HG02678 (cell line): ENCODE measurements at regions not wholly inside any gene's neighbourhood (a gene's known extent, or its start where the extent isn't known, plus 50 kb on each side); places are given as distances from the start of the nearest gene placed in this dataset.

ENCODE experiments used
- ATAC-seq: cut with Tn5 transposase; IDR thresholded peaks from one replicate; pipeline ENCODE4 v1.9.1; 2021; ENCODE audit warnings: mild to moderate bottlenecking, moderate library complexity; ENCODE audit not compliant: unreplicated experiment

DNA sequence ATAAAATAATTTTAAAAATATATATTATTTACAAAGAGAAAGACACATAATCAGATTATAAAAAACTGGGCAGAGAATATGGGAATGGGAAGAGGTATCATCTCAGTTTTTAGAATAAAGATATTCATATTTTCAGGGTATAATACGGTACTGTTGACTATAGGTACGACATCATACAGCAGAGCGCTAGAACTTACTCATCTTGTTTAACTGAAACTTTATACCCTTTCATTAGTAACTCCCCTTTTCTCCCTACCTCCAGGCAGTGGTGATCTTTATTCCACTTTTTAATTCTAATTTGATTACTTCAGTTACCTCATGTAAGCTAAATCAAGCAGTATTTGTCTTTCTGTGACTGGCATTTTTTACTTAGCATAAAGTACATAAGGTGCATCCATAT is 742.1 kb downstream of the MTRR start:
- ATAC-seq, result no peak

DNA sequence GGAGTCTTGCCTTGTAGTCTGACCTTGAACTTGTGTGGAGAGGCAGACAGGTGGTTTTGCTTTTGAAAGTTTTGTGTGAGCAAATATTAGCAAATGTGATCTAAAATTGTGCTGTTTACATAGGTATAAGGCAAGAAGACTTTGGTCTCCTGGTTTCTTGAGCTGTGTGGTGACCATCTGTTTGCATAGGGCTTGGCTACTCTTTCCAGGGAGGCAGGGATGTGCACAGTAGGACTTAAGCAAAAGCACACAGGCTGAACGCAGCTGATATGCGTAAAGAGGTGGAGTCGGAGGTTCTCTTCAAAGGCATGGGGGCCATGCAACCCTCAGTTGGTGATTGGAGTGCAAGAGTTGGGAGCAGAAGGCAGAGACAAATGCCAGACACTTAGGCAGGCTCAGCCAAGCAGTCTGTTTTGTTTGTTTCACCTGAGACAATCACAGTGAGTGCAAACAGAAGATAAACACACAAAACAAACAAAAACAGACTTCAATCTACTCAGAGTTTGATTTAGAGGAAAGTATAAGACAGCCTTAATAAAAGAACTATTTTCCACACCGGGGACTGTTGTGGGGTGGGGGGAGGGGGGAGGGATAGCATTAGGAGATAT is 744.2 kb downstream of the MTRR start:
- ATAC-seq, result no peak

DNA sequence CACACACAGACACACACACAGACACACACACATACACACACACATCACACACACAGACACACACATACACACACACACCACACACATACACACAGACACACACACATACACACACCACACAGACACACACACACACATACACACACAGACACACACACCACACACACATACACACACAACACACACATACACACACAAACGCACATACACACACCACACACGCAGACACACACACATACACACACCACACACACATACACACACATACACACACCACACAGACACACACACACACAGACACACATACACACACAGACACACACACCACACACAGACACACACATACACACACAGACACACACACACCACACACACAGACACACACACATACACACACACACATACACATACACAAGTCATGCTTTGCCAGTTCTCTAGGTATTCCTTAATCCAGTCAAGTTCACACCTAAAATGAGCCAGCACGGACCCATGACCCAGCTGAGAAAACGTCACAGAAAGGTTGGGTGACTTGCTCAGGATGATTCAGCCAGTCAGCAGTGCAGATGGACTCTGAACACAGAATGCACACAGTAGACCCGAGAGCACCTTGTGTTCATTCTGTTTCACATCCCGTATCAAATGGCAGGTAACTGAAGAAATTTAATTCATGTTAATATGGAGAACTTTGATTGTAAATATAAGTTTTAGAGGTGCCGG is 746.4 kb downstream of the MTRR start:
- ATAC-seq, result no peak

DNA sequence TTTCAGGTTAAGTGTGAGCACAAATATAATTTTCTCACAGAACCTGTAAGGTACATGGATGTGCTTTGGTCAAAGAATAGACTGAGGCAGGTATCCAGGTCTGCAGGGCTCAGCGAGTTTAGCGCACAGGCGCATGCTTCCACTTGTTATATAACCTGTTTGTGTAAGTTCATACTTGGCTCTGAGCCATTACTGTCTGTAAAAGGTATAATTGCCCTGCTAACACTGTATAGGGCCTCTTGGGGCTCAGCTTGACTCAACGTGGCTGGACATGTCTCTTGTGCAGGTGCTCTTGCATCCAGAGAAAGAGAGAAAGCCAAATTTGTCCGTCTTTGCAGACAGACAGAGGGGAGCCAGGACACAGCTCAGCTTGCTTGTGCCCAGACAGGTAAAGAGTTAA is 759.6 kb downstream of the MTRR start:
- no peak for ATAC-seq

DNA sequence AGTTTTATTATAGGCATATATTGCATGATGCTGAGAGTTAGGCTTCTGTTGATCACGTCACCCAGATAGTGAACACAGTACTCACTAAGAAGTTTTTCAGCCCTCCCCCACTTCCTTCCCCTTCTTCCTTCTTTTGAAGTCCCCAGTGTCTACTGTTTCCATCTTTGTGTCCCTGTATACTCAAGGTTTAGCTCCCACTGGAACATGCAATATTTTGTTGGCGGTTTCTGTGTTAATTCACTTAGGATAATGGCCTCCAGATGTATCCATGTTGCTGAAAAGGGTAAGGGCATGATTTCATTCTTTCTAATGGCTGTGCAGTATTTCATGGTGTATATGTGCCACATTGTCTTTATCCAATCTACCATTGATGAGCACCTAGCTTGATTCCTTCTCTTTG is 764.3 kb downstream of the MTRR start:
- ATAC-seq, result no peak

DNA sequence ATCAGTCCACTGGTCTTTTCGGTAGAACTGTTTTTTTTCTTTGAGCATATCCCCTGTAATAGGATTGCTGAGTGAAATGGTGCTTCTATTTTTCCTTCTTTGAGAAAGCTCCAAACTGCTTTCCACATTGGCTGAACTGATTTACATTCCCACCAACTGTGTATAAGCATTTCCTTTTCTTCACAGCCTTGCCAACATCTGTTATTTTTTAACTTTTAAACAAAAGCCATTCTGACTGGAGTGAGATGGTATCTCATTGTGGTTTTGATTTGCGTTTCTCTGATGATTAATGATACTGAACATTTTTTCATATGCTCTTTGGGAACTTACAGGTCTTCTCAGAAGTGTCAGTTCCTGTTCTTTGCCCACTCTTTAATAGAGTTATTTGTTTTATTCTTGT is 764.7 kb downstream of the MTRR start:
- ATAC-seq, result no peak

DNA sequence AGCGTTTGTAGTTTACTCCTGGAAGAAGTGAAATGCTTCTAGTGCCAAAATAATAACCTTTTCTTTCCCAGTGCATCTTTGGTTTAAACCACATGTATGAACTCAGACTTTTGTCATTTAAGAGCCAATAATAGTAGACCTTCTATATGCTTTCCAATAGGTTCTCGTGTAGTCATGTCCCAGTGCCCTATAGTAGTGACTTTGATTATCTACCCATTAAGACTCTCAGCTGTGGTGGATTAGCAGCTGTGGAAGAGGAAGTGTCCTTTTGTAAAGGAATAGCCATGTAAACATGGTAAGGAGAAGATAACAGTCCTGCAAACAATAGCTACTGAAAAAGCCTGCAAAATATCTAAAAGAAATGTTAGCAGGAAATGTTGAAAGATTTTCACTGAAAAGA is 765.3 kb downstream of the MTRR start:
- no peak for ATAC-seq

DNA sequence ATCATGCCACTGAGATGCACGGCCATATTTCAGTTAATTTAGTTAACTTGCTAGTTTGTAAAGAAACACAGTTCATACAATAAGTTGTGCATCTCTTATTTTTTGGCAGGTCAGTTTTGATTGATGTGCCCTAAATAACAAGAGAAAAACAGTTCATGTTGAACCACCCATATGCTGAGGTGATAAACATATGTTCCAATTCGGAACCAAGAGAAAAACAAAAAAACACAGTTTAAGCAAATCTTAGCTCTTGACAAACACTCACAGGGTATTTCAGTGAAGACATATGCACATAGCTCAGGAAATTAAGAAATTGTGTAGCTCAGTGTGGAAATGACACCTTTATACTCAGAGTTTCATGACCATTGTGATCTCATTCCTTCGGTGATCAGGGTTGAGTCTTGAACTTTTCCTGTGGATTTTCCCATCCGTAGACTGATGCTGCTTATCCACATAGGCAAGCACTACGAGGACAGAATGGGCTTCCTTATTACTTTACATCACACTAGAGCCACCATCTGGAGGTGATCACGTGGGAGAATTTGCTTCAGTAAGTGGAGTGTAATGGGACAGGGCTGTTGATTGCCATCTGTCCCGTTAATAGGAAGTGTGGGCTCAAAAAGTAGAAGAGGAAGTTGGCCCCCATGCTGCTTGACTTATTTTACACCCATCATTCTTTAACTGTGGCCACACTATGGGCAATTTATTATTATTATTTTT is 773.0 kb downstream of the MTRR start:
- no peak for ATAC-seq

DNA sequence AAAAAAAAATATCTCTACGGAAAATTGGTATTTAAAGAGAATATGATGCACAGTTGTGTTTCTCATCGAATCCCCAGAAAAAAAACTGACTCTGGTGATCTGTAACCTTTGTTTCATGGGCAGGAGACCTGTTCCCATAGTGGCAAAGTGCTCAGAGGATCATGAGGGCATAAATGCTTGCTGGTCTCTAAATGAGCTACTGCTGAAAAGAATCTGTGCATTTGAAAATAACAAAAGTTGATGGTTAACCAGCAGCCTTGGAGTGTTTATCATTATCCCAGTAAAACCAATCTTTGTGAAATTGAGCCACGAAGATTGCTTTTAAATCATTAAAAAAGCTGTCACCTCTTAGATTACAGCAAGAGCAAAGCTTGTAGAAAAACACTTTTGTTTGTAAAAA is 775.4 kb downstream of the MTRR start:
- ATAC-seq, result no peak

DNA sequence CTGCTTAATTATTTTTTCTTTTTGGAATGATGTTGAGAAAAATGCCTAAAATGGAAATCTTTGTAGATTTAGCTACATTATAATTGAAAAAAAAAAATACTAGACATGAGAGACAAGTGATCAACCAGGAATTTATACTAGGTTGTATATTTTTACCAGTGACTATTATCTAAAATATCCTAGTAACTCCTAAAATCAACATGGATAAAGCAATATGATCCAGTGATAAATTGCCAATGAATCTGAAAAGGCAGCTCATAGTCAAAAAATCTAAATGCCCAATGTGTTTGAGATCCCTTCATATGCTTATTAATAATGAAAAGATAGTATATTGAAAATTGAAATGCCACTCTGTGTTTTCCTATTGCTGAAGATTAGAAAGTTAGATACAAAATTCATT is 778.2 kb downstream of the MTRR start:
- no peak for ATAC-seq

DNA sequence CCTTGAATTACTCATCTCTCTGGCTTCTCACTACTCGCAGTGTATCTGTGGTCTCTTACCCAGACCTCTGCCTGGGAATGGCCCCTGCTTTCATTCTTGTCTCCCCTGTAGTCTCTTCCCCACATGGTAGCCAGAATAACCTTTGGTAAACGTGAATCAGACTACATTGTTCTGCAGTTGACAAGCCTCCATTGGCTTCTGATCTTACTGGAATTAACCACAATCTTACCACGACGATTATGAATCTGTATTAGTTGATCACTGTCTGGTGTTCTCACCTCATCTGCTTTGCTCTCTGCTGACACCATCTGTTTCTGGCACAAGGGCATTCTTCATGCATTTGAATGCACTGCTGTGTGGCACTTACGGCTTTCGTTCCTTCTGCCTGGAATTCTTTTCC is 781.2 kb downstream of the MTRR start:
- no peak for ATAC-seq

DNA sequence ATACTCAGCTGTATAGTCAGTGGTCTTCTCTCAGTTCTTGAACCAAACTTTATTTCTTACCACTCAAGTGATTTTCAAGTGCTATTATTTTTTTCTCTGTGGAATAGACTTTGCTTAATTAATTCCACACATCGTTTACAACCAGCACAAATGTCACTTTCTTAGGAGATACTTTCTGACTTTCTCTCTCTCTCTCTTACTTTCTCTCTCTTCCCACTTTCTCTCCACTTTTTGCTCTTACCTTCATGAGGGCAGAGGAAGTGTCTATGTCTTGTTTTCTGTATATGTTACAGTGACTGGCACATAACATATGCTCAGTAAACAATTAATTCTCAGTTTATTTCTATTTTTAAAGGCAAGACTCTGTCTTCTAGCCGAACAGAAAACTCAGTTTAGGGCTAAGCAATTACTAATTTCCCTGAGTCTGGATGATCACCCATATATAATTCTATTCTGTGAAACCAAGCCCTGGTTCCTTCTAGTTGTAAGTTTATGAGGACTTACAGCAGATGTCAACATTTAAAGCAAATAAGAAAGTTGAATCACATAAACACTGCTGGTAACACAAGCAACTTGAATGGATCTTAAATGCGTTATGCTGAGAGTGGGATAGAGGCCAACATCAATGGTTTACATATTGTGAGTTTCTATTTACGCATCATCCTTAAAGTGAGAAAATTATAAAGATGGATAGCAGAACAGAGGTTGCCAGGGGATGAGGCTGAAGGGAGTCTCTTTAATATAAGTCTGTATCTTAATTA is 791.4 kb downstream of the MTRR start:
- ATAC-seq, result no peak

DNA sequence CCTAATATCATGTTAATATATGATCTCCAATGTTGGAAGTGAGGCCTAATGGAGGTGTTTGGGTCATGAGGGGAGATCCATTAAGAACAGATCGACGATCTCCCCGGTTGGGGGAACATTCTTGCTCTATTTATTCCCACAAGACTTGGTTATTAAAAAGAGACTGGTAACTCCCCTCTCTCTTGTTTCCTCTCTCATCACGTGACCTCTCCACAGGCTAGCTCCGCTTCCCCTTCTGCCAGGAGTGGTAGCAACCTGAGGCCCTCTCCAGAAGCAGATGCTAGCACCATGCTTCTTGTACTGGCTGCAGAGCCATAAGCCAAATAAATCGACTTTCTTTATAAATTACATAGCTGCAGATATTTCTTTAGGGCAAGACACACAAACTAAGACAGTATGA is 794.4 kb downstream of the MTRR start:
- no peak for ATAC-seq

DNA sequence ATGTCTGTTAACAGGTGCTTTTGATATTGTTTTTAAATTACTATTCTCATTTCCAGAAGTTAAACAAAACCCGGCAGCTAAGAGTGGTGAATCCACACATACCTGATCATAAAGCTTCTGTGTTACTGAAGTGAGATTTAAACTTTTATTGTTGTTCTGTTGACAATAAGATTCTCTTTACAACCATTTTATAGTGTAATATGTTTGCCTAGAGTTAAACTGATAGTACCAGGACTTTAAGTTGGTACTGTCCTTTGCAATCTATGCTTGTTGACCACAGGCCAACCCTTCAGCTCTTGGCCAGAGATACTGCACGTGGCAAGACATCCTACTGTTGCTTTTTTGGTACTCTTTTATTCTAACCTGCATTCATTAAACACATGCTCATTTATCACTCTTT is 806.2 kb downstream of the MTRR start:
- no peak for ATAC-seq

DNA sequence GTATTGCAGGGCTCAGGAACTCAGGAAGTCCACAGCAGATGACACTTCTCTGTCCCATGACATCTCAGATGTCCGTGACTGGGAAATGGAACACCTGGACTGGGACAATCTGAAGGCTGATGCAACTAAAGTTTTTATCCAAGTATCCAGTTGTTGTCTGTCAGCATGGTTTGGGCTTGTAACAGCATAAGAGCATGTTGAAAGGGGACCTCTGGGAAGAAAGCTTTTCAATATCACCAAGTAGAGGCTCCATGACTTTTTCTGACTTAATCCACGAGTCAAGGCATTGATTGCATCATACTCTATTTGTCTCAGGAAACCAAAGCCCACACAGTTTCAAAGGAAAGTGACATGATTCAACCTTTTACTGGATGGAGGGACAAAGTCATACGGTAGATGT is 807.7 kb downstream of the MTRR start:
- ATAC-seq, result no peak

DNA sequence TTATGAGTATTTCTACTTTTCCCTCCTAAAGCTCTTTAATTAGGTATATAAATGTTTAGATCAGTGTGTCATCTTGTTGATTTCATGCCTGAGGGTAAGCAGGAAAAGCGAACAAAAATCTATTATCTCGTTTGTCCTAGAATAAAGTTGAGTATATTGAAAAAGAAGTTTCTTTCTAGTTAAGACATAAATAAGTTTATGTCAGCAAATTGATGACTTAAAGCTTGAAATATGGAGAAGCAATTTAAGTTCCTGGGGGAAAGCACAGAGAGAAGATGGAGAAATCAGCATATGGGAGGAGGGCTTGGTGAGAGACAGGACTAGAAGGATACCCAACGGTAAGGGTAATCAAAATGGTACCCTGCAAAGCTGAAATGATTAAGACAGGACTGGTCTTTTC is 813.4 kb downstream of the MTRR start:
- ATAC-seq, result no peak

DNA sequence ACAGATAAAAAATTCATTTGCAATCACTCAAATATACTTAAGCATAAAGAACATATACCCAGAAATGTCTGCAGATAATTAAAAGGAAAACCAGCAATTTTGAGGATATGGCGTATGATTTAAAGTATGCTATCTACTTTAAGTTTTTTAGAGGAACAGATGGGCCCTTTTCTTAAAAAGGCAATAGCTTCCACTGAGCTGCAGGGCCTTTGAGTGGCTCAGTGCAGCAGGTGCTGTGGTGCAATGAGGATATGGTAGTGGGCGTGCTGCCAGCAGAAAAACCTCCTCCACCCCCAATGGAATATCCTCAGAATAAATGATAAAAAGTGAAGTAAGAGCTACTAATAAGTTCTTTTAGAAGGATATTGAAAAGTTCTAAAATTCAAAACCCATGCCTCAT is 814.5 kb downstream of the MTRR start:
- no peak for ATAC-seq

DNA sequence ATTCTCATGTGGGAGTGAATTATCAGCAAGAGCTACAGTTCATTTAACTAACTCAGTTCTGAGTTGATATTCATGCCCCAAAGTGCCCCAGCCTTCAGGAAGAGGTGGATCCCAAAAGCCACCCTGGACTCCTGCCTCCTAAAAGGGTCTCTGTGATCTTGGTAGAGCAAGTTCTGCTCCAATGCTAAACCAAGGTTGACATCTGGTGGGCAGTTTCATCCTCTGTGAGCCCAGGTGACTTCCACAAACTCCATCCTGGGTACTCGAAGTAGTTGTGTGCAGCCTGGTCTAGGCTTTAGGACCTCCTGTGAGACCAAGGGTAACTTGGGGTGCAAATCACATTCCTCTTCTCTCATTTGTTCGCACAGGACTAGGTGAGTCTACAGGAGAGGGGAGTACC is 816.8 kb downstream of the MTRR start:
- ATAC-seq, result no peak

DNA sequence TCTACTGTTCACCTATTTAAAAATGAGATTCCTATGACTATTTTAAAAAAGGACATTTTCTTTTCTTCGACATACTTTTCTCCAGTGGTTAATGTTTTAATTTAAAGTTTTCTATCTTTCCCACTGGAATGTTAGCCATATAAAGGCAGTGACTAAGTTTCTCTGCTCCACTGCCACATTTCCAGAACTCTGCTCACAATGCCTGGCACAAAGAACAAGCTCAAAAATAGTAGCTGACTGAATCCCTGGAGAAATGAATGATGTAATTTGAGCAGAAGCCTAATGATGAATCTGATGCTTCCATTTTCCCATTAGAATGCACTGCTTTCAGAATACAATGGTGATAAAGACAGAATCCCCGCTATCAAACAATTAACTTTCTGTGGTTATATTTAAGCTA is 817.8 kb downstream of the MTRR start:
- ATAC-seq, result no peak

DNA sequence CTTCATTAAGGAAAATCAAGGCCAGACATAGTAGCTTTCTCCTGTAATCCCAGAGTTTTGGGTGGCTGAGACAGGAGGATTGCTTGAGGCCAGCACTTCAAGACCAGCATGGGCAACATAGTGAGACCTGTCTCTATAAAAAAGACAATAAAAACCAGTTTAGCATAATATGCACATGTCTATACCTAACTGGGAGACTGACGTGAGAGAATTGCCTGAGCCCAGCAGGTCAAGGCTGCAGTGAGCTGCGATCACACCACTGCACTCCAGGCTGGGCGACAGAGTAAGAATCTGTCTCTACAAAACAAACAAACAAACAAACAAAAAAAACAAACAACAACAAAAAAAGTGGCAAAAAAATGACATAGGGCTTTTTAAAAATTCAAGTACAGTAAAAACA is 820.8 kb downstream of the MTRR start:
- ATAC-seq, result no peak

DNA sequence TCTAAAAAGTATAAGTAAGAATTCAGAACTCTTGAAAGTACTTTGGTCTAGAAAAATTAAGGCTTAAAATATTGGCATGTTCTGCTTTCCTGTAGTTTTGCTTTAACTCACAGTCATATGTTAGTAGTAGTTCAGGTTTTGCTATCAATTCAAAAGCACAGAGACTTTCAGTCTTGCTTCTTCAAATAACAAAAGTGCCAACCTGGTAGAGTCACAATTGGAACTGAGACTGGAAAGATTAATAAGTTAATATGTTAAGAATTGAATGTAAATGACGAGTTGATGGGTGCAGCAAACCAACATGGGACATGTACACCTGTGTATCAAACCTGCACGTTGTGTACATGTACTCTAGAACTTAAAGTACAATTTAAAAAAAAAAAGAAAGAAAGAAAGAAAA is 822.3 kb downstream of the MTRR start:
- ATAC-seq, result no peak
